Activated naive CD4-positive, alpha-beta T cell treated with anti-CD3 and anti-CD28 coated beads, Interleukin-2, amount 10 ng/mL, durations not matched to agents 7 days and 5 days (primary cell): ENCODE measurements at regions not wholly inside any gene's neighbourhood (a gene's known extent, or its start where the extent isn't known, plus 50 kb on each side); places are given as distances from the start of the nearest gene placed in this dataset.
"Not testable (repeated sequence)": the region's sequence is repeated elsewhere in the genome, so short reads cannot be mapped to it uniquely, and the experiment has no call there.

Source experiments
- CTCF ChIA-PET: fragments of 350-600 bp; sonication (Branson Sonifier 250); formaldehyde crosslinking; loops from one replicate; lab custom pipeline; 2021; ENCODE audit warnings: antibody characterized with exemption; lab: Charles Lee
- DNase-seq: peaks from one replicate; pipeline ENCODE4 v3.0.0-alpha.2; 2020
- H3K27ac Mint-ChIP-seq: one replicate; pipeline ENCODE4 v1.8.0; 2021; ENCODE audit warnings: mild to moderate bottlenecking, moderate library complexity, mixed read lengths
- H3K27me3 Mint-ChIP-seq: one replicate; pipeline ENCODE4 v1.8.0; 2021; ENCODE audit warnings: mild to moderate bottlenecking, mixed read lengths
- H3K36me3 Mint-ChIP-seq: one replicate; pipeline ENCODE4 v1.8.0; 2021; ENCODE audit warnings: mixed read lengths
- H3K4me1 Mint-ChIP-seq: one replicate; pipeline ENCODE4 v1.8.0; 2021; ENCODE audit warnings: mixed read lengths
- H3K4me3 Mint-ChIP-seq: one replicate; pipeline ENCODE4 v1.8.0; 2021; ENCODE audit warnings: mild to moderate bottlenecking, moderate library complexity, mixed read lengths
- H3K9me3 Mint-ChIP-seq: one replicate; pipeline ENCODE4 v1.8.0; 2021; ENCODE audit warnings: mixed read lengths

GRCh38 chr7:84908196-84908793, 278.6 kb downstream of the SEMA3D start:
- H3K4me1 Mint-ChIP-seq = no peaks in the 10 kb centered on the region
- DNase-seq = no peak
- H3K27ac Mint-ChIP-seq = no peak overlapping the region
- H3K36me3 Mint-ChIP-seq = no peaks in the 10 kb centered on the region
- no peak overlapping the region for H3K4me3 Mint-ChIP-seq
- H3K9me3 Mint-ChIP-seq = no peaks in the 10 kb centered on the region
- CTCF ChIA-PET = no interaction called here
- H3K27me3 Mint-ChIP-seq = no peaks in the 10 kb centered on the region

- H3K9me3 Mint-ChIP-seq = no peaks in the 10 kb centered on the region
- CTCF ChIA-PET = no interaction called here
Observed at GRCh38 chr7:84906889-84907288, 280.0 kb downstream of the SEMA3D start.

DNA sequence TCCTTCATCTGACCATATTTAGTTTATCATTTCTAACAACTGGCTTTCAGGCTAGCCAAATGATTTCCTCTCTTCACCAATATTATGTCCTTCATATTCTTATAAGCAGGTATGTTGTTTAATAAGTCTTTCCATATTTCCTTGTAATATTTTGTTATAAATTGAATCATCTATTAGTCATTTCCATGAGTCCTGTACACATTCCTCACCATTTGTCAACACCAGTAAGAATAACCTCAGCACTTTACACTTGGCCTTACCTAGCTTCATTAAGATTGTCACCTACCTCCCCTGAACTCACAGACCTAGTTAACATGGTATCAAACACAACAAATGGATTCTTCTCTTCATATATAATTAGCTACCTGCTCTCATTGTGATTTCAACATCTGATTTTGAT, 282.3 kb downstream of the SEMA3D start:
- DNase-seq = no peak
- H3K36me3 Mint-ChIP-seq = no peaks in the 10 kb centered on the region
- H3K27me3 Mint-ChIP-seq = no peaks in the 10 kb centered on the region
- no peak overlapping the region for H3K4me3 Mint-ChIP-seq
- no peak overlapping the region for H3K27ac Mint-ChIP-seq
- H3K4me1 Mint-ChIP-seq = no peaks in the 10 kb centered on the region
- no peaks in the 10 kb centered on the region for H3K9me3 Mint-ChIP-seq
- CTCF ChIA-PET = no interaction called here

More at GRCh38 chr7:84906889-84907288, 280.0 kb downstream of the SEMA3D start:
- Mint-ChIP-seq H3K4me3 (no peak overlapping the region), H3K4me1 (no peaks in the 10 kb centered on the region), H3K36me3 (no peaks in the 10 kb centered on the region), H3K27me3 (no peaks in the 10 kb centered on the region), H3K27ac (no peak overlapping the region)
- DNase-seq = no peak

DNA sequence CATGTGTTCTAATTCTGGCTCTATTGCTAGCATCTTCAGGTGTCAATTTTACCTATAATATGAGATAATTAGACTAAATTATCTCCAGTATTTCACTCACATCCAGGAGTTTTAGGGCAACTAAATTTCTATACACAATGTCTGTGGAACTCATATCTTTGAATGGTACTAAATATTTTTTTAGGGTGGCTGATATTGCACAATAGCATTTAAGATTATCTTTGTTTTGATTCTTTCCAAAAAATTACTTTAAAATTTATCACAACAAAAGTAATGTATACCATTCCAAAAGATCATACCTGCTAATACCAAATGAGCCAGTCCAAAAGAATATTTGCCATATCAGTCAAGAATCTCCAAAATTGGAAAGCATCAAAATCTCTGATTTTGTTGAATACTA, 285.5 kb downstream of the SEMA3D start:
- Mint-ChIP-seq H3K36me3 (no peaks in the 10 kb centered on the region), H3K9me3 (no peaks in the 10 kb centered on the region), H3K4me1 (no peaks in the 10 kb centered on the region), H3K27ac (no peak overlapping the region), H3K27me3 (no peaks in the 10 kb centered on the region), H3K4me3 (no peak overlapping the region)
- CTCF ChIA-PET = no interaction called here
- no peak for DNase-seq

DNA sequence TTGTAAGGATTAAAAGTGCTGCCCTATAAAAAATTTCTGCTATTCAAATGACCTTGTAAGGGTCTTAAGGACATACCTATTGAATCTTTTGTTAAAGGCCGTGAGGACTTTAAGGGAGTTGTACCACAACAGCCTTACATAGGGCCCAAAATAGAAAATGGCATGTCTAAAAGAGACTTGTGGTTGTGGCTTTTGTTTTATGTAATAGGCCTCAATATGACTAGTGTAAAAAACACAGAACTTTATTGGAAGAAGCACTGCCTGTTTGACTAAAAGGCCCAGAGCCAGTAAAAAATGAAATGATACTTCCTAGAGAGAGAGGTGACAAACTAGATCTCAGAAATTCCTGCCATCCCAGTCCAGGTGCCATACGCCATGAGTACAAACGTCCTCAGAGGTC, 286.6 kb downstream of the SEMA3D start:
- CTCF ChIA-PET = no interaction called here
- DNase-seq = no peak
- no peak overlapping the region for H3K4me3 Mint-ChIP-seq
- no peak overlapping the region for H3K27ac Mint-ChIP-seq
- H3K4me1 Mint-ChIP-seq = no peaks in the 10 kb centered on the region
- no peaks in the 10 kb centered on the region for H3K9me3 Mint-ChIP-seq
- H3K36me3 Mint-ChIP-seq = no peaks in the 10 kb centered on the region
- no peaks in the 10 kb centered on the region for H3K27me3 Mint-ChIP-seq

DNA sequence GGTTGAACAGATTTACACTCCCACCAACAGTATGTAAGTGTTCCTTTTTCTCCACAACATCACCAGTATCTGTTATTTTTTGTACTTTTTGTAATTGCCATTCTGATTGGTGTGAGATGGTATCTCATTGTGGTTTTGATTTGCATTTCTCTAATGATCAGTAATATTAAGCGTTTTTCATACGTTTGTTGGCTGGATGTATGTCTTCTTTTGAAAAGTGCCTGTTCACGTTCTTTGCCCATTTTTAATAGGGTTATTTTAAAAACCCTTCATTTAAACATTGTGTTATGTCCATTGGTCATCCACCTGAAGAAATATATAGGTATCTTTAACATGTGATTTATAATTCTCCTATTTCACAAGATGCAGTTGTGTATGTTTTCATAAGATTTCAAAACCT, 291.3 kb downstream of the SEMA3D start:
- Mint-ChIP-seq H3K9me3 (no peaks in the 10 kb centered on the region), H3K4me1 (no peaks in the 10 kb centered on the region), H3K27me3 (no peaks in the 10 kb centered on the region), H3K4me3 (no peak overlapping the region), H3K36me3 (no peaks in the 10 kb centered on the region), H3K27ac (no peak overlapping the region)
- no peak for DNase-seq
- CTCF ChIA-PET = no interaction called here

- not testable (repeated sequence) for H3K4me3 Mint-ChIP-seq, H3K27me3 Mint-ChIP-seq, DNase-seq, H3K9me3 Mint-ChIP-seq, H3K27ac Mint-ChIP-seq, H3K4me1 Mint-ChIP-seq, H3K36me3 Mint-ChIP-seq
- CTCF ChIA-PET = interaction anchor here (0.6 kb wide), 1 partner anchor 22 kb away, joined by 3 read pairs; no protein-coding TSS in a partner anchor
Observed at GRCh38 chr7:84883570-84883969, 303.3 kb downstream of the SEMA3D start.

- H3K27ac Mint-ChIP-seq, H3K4me3 Mint-ChIP-seq, H3K27me3 Mint-ChIP-seq, H3K9me3 Mint-ChIP-seq, H3K36me3 Mint-ChIP-seq, CTCF ChIA-PET, H3K4me1 Mint-ChIP-seq, DNase-seq: not testable (repeated sequence)
Observed at GRCh38 chr7:84880326-84880997, 306.4 kb downstream of the SEMA3D start.

DNA sequence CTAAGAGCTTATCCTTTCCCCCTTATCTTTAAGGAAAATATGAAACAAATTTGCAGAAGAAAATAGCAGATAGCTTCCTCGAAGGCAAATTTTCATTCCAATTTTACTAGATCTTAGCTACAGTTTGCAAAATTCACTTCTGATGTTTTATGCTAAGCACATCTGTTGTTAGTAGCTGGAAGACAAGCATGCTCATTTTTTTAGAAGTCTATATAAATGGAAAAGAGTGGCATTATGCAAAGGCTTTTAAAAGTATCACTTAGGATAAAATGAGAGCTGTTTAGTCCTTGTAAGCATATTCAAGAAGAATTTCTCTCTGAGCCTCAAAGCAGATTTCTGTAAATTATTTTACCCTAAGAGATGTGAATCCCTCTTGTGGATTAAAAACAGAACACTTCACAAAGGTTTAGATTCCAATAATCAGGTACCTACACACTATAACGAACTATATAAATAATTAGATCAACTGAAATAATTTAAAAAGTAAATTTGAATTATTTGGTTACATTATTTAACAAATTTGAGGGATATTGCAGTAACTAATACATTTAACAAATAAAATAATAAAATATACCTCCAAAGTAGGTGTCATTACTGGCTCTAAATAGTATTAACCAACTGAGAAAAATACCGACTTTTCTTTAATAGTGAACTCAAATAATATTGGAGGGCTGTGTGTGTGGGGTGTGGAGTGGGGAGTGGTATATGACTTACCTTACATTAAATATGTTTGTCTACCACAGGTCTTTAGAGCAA, 307.1 kb downstream of the SEMA3D start:
- CTCF ChIA-PET = no interaction called here

DNA sequence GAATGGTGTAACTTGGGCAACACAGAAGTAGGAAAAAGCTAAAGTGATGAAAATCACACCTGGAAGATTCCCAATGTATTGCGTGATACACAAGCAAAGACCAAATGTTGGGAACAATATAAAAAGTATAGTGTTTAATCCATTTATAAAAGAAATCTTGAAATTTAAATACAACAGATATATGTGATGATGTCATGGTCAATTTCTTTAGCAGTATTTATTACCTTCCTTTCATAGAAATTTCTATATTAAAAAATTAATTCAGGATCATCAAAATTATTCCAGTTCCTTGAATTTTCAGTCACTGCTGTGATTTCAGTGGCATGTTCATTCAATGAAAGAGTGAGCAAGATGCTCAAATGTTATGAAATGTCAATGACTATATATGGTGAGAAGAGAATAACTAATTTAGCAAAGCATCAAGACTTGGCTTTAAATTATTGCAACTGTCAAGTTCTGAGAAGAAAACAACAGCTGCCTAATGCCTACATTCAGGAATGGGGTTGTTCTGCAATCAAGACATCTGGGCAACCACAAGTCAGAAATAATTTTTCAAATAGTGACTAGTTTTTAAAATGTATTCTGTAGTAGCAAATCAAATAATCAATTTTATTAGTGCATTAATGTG, 308.8 kb downstream of the SEMA3D start:
- Mint-ChIP-seq H3K4me1 (no peaks in the 10 kb centered on the region), H3K4me3 (no peak overlapping the region), H3K9me3 (no peaks in the 10 kb centered on the region), H3K27ac (no peak overlapping the region), H3K36me3 (no peaks in the 10 kb centered on the region), H3K27me3 (no peaks in the 10 kb centered on the region)
- DNase-seq = no peak
- CTCF ChIA-PET = no interaction called here

More for the DNA sequence above, 307.1 kb downstream of the SEMA3D start:
- Mint-ChIP-seq H3K9me3 (no peaks in the 10 kb centered on the region), H3K4me3 (no peak overlapping the region), H3K27me3 (no peaks in the 10 kb centered on the region), H3K36me3 (no peaks in the 10 kb centered on the region), H3K4me1 (no peaks in the 10 kb centered on the region), H3K27ac (no peak overlapping the region)
- no peak for DNase-seq

GRCh38 chr7:84876061-84876821, 310.6 kb downstream of the SEMA3D start:
- Mint-ChIP-seq H3K27ac (no peak overlapping the region), H3K4me3 (no peak overlapping the region), H3K4me1 (no peaks in the 10 kb centered on the region), H3K27me3 (no peaks in the 10 kb centered on the region), H3K36me3 (no peaks in the 10 kb centered on the region), H3K9me3 (no peaks in the 10 kb centered on the region)
- CTCF ChIA-PET = no interaction called here
- DNase-seq = no peak

DNA sequence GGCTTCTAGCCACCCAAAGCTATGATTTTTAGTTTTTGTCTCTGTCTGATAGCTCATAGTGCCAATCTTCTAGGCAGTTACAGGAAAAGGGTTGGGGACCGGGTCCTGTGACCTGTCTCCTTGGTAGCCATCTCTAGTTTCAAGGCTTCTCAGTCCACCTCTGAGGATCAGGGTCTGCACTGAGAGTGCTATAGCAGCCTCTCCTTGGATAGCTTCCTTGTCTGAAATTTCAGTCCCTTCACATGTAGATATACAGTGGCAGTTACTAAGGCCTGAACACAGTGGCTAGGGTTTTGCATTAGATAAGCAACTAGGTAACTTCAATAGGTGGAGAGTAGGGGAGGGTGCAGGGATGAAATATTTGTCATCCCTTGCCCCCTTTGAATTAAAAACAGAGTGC, 321.3 kb downstream of the SEMA3D start:
- Mint-ChIP-seq H3K4me3 (no peak overlapping the region), H3K9me3 (no peaks in the 10 kb centered on the region), H3K27me3 (no peaks in the 10 kb centered on the region), H3K36me3 (no peaks in the 10 kb centered on the region), H3K4me1 (no peaks in the 10 kb centered on the region), H3K27ac (no peak overlapping the region)
- no peak for DNase-seq
- CTCF ChIA-PET = no interaction called here

- Mint-ChIP-seq H3K27me3 (peaks cover 3% of the 10 kb centered on the region), H3K9me3 (no peaks in the 10 kb centered on the region), H3K27ac (no peak overlapping the region), H3K36me3 (no peaks in the 10 kb centered on the region), H3K4me1 (no peaks in the 10 kb centered on the region), H3K4me3 (no peak overlapping the region)
- CTCF ChIA-PET = no interaction called here
- no peak for DNase-seq
Observed at GRCh38 chr7:84857336-84857735, 329.5 kb downstream of the SEMA3D start.

- Mint-ChIP-seq H3K4me3 (no peak overlapping the region), H3K9me3 (no peaks in the 10 kb centered on the region), H3K27ac (no peak overlapping the region), H3K27me3 (peaks cover 3% of the 10 kb centered on the region), H3K4me1 (no peaks in the 10 kb centered on the region), H3K36me3 (no peaks in the 10 kb centered on the region)
- CTCF ChIA-PET = no interaction called here
- DNase-seq = no peak
Observed at GRCh38 chr7:84855758-84856157, 331.1 kb downstream of the SEMA3D start.
